ENCODE measurements at regions not wholly inside any gene's neighbourhood (a gene's known extent, or its start where the extent isn't known, plus 50 kb on each side); places are given as distances from the start of the nearest gene placed in this dataset.

GRCh38 chr19:30084390-30084819, 142.4 kb downstream of the URI1 start:
- DNase-seq (ENCODE audit: low read depth) = no peak
- H3K4me3 ChIP-seq (ENCODE audit: low read depth, low read length) = no peak overlapping the region
- no peak for TF ChIP-seq CTCF (IDR thresholded peaks at IDR 0.05; ENCODE audit: insufficient read depth, low read depth, low read length, missing control alignments)

GRCh38 chr19:30085394-30085793, 143.4 kb downstream of the URI1 start:
- TF ChIP-seq CTCF (IDR thresholded peaks at IDR 0.05; ENCODE audit: insufficient read depth, low read depth, low read length, missing control alignments) = no peak
- H3K4me3 ChIP-seq (ENCODE audit: low read depth, low read length) = no peak overlapping the region
- DNase-seq (ENCODE audit: low read depth) = no peak

GRCh38 chr19:30086220-30086619, 144.2 kb downstream of the URI1 start:
- no peak for DNase-seq (ENCODE audit: low read depth)
- TF ChIP-seq CTCF (IDR thresholded peaks at IDR 0.05; ENCODE audit: insufficient read depth, low read depth, low read length, missing control alignments) = no peak
- H3K4me3 ChIP-seq (ENCODE audit: low read depth, low read length) = no peak overlapping the region

GRCh38 chr19:30086916-30087315, 144.9 kb downstream of the URI1 start:
- H3K4me3 ChIP-seq (ENCODE audit: low read depth, low read length) = no peak overlapping the region
- no peak for TF ChIP-seq CTCF (IDR thresholded peaks at IDR 0.05; ENCODE audit: insufficient read depth, low read depth, low read length, missing control alignments)
- no peak for DNase-seq (ENCODE audit: low read depth)

- H3K4me3 ChIP-seq (ENCODE audit: low read depth, low read length) = no peak overlapping the region
- TF ChIP-seq CTCF (IDR thresholded peaks at IDR 0.05; ENCODE audit: insufficient read depth, low read depth, low read length, missing control alignments) = no peak
Observed at GRCh38 chr19:30087381-30088138, 145.5 kb downstream of the URI1 start.

GRCh38 chr19:30088567-30088966, 146.5 kb downstream of the URI1 start:
- TF ChIP-seq CTCF (IDR thresholded peaks at IDR 0.05; ENCODE audit: insufficient read depth, low read depth, low read length, missing control alignments) = no peak

More at GRCh38 chr19:30087381-30088138, 145.5 kb downstream of the URI1 start:
- no peak for DNase-seq (ENCODE audit: low read depth)

More at GRCh38 chr19:30088567-30088966, 146.5 kb downstream of the URI1 start:
- H3K4me3 ChIP-seq (ENCODE audit: low read depth, low read length) = no peak overlapping the region
- DNase-seq (ENCODE audit: low read depth) = no peak
